K562 (cell line): ENCODE measurements at regions not wholly inside any gene's neighbourhood (a gene's known extent, or its start where the extent isn't known, plus 50 kb on each side); places are given as distances from the start of the nearest gene placed in this dataset.

Experiments
- ATAC-seq: fragments of 200-7000 bp; cut with Tn5 transposase; 3 replicates; pipeline ENCODE4 v1.9.1; 2020; ENCODE audit warnings: moderate library complexity
- BruUV-seq: library from RNA; stranded (reverse); fragments of 400-500 nt; replicated peaks from 2 replicates; lab custom pipeline; 2021; lab: Mats Ljungman, UMichigan
- CTCF ChIA-PET: fragments of 300-600 bp; formaldehyde crosslinking; extraction: SDS; loops from one replicate; lab custom pipeline; 2021; ENCODE audit warnings: low intra/inter-chr PET ratio; lab: Yijun Ruan, JAX
- POLR2A ChIA-PET: fragments of 300-600, 350-650 bp; sonication (Branson Sonifier 250); formaldehyde crosslinking; extraction: SDS; loops from one replicate; lab custom pipeline; 2021; ENCODE audit warnings: antibody characterized with exemption, inconsistent platforms; lab: Yijun Ruan, JAX
- DNase-seq, 4 experiments: peaks; one replicate each; pipeline versions ENCODE4 v3.0.0 to v3.0.0-alpha.2; 2011 to 2018; ENCODE audit warnings: low spot score in 3 of 4, mixed read lengths in 3 of 4; ENCODE audit errors: extremely low read depth in 1 of 4
- FAIRE-seq: peaks from 2 replicates; lab custom pipeline; 2011; peaks lifted over from hg19 to GRCh38; lab: Jason Lieb, UNC
- H2AFZ ChIP-seq: 2 replicates; pipeline ENCODE4 v1.6.0; 2011; ENCODE audit warnings: low read depth, low read length, control low read depth, inconsistent platforms
- H3K27ac ChIP-seq: fragments of 200-600 bp; 3 replicates; pipeline ENCODE4 v1.8.0; 2011; ENCODE audit warnings: low read depth, mild to moderate bottlenecking, control low read depth, inconsistent platforms, low read length, moderate library complexity, mixed read lengths; ENCODE audit errors: extremely low read depth
- H3K27me3 ChIP-seq, 2 experiments: fragments of 300-600 bp in 1 of 2; 2 replicates in 1 of 2; 3 replicates in 1 of 2; pipeline versions ENCODE4 v1.6.0 to v1.8.0; 2011; ENCODE audit warnings: inconsistent platforms in 2 of 2, low read length in 2 of 2, mild to moderate bottlenecking in 1 of 2, mixed read lengths in 1 of 2, moderate library complexity in 1 of 2; ENCODE audit not compliant: control insufficient read depth in 2 of 2, insufficient read depth in 2 of 2
- H3K36me3 ChIP-seq: fragments of 300-600 bp; 3 replicates; pipeline ENCODE4 v1.8.0; 2011; ENCODE audit warnings: mild to moderate bottlenecking, low read length, inconsistent platforms; ENCODE audit not compliant: control insufficient read depth, insufficient read depth
- H3K4me1 ChIP-seq, 2 experiments: fragments of 200-600 bp in 1 of 2; replicated peaks in 1 of 2; 2 replicates in 1 of 2; 3 replicates in 1 of 2; pipeline versions ENCODE4 v1.5.1 to v1.8.0; 2011; ENCODE audit warnings: inconsistent platforms in 2 of 2, low read length in 2 of 2, mild to moderate bottlenecking in 1 of 2, mixed read lengths in 1 of 2, moderate library complexity in 1 of 2; ENCODE audit not compliant: control insufficient read depth in 2 of 2, insufficient read depth in 2 of 2
- H3K4me2 ChIP-seq: 2 replicates; pipeline ENCODE4 v1.6.1; 2011; ENCODE audit warnings: low read length, control low read depth, inconsistent platforms, mixed read lengths; ENCODE audit not compliant: insufficient read depth
- H3K4me3 ChIP-seq: fragments of 200-600 bp; sonication (generic), shearing (Covaris generic); 2 replicates; pipeline ENCODE4 v1.5.1; 2016; ENCODE audit warnings: control low read depth, inconsistent platforms
- H3K79me2 ChIP-seq: fragments of 200-600 bp; 3 replicates; pipeline ENCODE4 v1.8.0; 2011; ENCODE audit warnings: low read length, inconsistent platforms; ENCODE audit not compliant: control insufficient read depth, insufficient read depth
- H3K9ac ChIP-seq, 2 experiments: 2 replicates each; pipeline versions ENCODE4 v1.6.0 to v1.6.1; 2011; ENCODE audit warnings: low read depth in 2 of 2, low read length in 2 of 2, control low read depth in 1 of 2, inconsistent platforms in 1 of 2, mild to moderate bottlenecking in 1 of 2, mixed read lengths in 1 of 2; ENCODE audit not compliant: insufficient read depth in 1 of 2
- H3K9me1 ChIP-seq: one replicate; pipeline ENCODE4 v1.6.0; 2011; ENCODE audit warnings: inconsistent platforms, mild to moderate bottlenecking, low read length, moderate library complexity; ENCODE audit not compliant: control insufficient read depth, insufficient read depth
- H3K9me3 ChIP-seq: replicated peaks from 2 replicates; pipeline ENCODE4 v1.5.1; 2011; ENCODE audit warnings: low read depth, low read length, inconsistent platforms; ENCODE audit not compliant: control insufficient read depth, insufficient read depth
- H4K20me1 ChIP-seq: replicated peaks from 2 replicates; pipeline ENCODE4 v1.6.1; 2011; ENCODE audit warnings: low read length, inconsistent platforms, mixed read lengths; ENCODE audit not compliant: control insufficient read depth, insufficient read depth
- CBX1 ChIP-seq: sonication (generic); IDR thresholded peaks from 2 replicates; pipeline ENCODE4 v1.6.1; 2016; ENCODE audit warnings: antibody characterized with exemption, low read depth, mild to moderate bottlenecking
- CBX3 ChIP-seq, 2 experiments: IDR thresholded peaks; 1 replicate in 1 of 2; 2 replicates in 1 of 2; pipeline ENCODE4 v1.6.1; 2012; ENCODE audit warnings: inconsistent platforms in 2 of 2, low read length in 2 of 2, borderline replicate concordance in 1 of 2, control low read depth in 1 of 2
- CHD2 ChIP-seq: IDR thresholded peaks from 2 replicates; pipeline ENCODE4 v1.6.1; 2011; ENCODE audit warnings: low read depth, low read length
- DNMT1 ChIP-seq: fragments of 450-650 bp; IDR thresholded peaks from 2 replicates; pipeline ENCODE4 v1.6.1; 2016; ENCODE audit warnings: antibody characterized with exemption, mild to moderate bottlenecking
- FOXK1 ChIP-seq: sonication (generic); formaldehyde crosslinking; IDR thresholded peaks from 2 replicates; pipeline ENCODE4 v1.8.0; 2022; ENCODE audit warnings: missing genetic modification reagents, mild to moderate bottlenecking, borderline replicate concordance
- MEF2D ChIP-seq: conservative IDR thresholded peaks from 2 replicates; pipeline ENCODE4 v1.6.1; 2016; ENCODE audit warnings: low read depth, missing genetic modification characterization, missing compliant biosample characterization
- MYBL2 ChIP-seq, 2 experiments: fragments of 450-650 bp in 1 of 2; sonication (generic) in 1 of 2; formaldehyde crosslinking in 1 of 2; IDR thresholded peaks; 2 replicates each; pipeline versions ENCODE4 v1.6.1 to v1.8.1; 2017 to 2022; ENCODE audit warnings: borderline replicate concordance in 1 of 2, inconsistent platforms in 1 of 2, low read depth in 1 of 2, mild to moderate bottlenecking in 1 of 2, missing genetic modification reagents in 1 of 2, moderate library complexity in 1 of 2
- RFX5 ChIP-seq: IDR thresholded peaks from 2 replicates; pipeline ENCODE4 v1.6.1; 2011; ENCODE audit warnings: low read depth, mild to moderate bottlenecking, improper control_type of control experiment, low read length
- RUNX1 ChIP-seq: sonication (generic); IDR thresholded peaks from 2 replicates; pipeline ENCODE4 v1.6.1; 2016; ENCODE audit warnings: antibody characterized with exemption, low read depth
- SREBF1 ChIP-seq: fragments of 150-350 bp; IDR thresholded peaks from 2 replicates; pipeline ENCODE4 v1.6.1; 2014; ENCODE audit warnings: antibody characterized with exemption, low read depth, low read length, borderline replicate concordance
- ZBTB11 ChIP-seq, 3 experiments: fragments of 200-800 bp in 1 of 3; fragments of 250-450 bp in 1 of 3; fragments of 450-650 bp in 1 of 3; sonication (Bioruptor Pico) in 1 of 3; sonication (Bioruptor generic) in 1 of 3; formaldehyde crosslinking in 1 of 3; IDR thresholded peaks; 2 replicates each; pipeline versions ENCODE4 v1.6.1 to v1.8.0; 2016 to 2022; ENCODE audit warnings: mild to moderate bottlenecking in 2 of 3, missing genetic modification characterization in 2 of 3, missing compliant biosample characterization in 1 of 3, moderate library complexity in 1 of 3
- ZBTB2 ChIP-seq: fragments of 450-650 bp; IDR thresholded peaks from 2 replicates; pipeline ENCODE4 v1.6.1; 2016; ENCODE audit warnings: antibody characterized with exemption
- ZKSCAN3 ChIP-seq: fragments of 250-450 bp; sonication (Bioruptor Pico); IDR thresholded peaks from 2 replicates; pipeline ENCODE4 v1.4.0; 2020
- ZNF384 ChIP-seq: IDR thresholded peaks from 2 replicates; pipeline ENCODE4 v1.6.1; 2012; ENCODE audit warnings: low read depth, low read length, improper control_type of control experiment
- ZNF445 ChIP-seq: fragments of 250-450 bp; sonication (Bioruptor Pico); IDR thresholded peaks from 2 replicates; pipeline ENCODE4 v1.4.0; 2020; ENCODE audit warnings: low read depth, mild to moderate bottlenecking, moderate library complexity
- WGBS: fragments of 100-300 bp; shearing (Covaris generic); methylation state at CpG from one replicate; pipeline ENCODE4 v1.1.6; 2016; ENCODE audit warnings: low coverage, mixed read lengths; ENCODE audit not compliant: insufficient coverage; ENCODE audit errors: missing lambda C conversion rate; 5-methylcytosine and 5-hydroxymethylcytosine counted together
- in situ Hi-C: fragments of 300-500 bp; cut with MboI; formaldehyde crosslinking; loops from 4 replicates; pipeline ENCODE4 v1.15.0; 2018; ENCODE audit warnings: inconsistent platforms, mixed read lengths
- intact Hi-C: fragments of 100-400 bp; cut with micrococcal nuclease; formaldehyde crosslinking; loops from 2 replicates; pipeline ENCODE4 v1.14.2; 2022
- TF ChIP-seq, protein P1 (sequence below): IDR thresholded peaks from 2 replicates; pipeline ENCODE4 v1.6.1; 2016; ENCODE audit warnings: missing genetic modification characterization, missing compliant biosample characterization

DNA sequence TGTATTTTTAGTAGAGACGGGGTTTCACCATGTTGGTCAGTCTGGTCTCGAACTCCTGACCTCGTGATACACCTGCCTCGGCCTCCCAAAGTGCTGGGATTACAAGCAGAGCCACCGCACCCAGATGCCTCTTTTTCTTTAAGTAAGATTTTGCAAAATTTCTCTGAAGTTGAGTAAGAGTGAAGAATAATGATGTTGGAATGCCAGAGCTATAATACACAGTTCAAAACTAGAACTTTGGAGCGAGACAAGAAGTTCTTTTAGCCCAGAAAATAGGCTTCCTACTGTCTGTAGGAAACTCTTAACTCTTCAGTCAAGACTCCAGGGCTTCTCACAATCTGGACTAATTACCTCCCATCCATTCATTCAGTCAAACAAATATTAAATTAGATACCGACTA, 51.4 kb downstream of the MARCHF4 start:
- no peaks in the 10 kb centered on the region for H3K9me3 ChIP-seq
- no peaks in the 10 kb centered on the region for H3K4me1 ChIP-seq
- TF ChIP-seq CBX1 (no peak), MYBL2 (IDR thresholded peaks at IDR 0.05; ENCODE audit: low read depth) (no peak), MYBL2 (CRISPR knock-in tag; IDR thresholded peaks at IDR 0.05; ENCODE audit: borderline replicate concordance) (no peak), ZKSCAN3 (no peak), FOXK1 (CRISPR knock-in tag) (no peak), RFX5 (no peak), SREBF1 (no peak), DNMT1 (no peak), ZBTB2 (no peak), ZNF445 (CRISPR knock-in tag) (no peak), CBX3 (IDR thresholded peaks at IDR 0.05; ENCODE audit: borderline replicate concordance in 1 of 2, low read length in 2 of 2) (no peak), CHD2 (no peak), RUNX1 (no peak), ZNF384 (no peak), ZBTB11 (CRISPR knock-in tag; IDR thresholded peaks at IDR 0.05) (no peak), MEF2D (tag) (no peak)
- TF ChIP-seq, protein P1, sequence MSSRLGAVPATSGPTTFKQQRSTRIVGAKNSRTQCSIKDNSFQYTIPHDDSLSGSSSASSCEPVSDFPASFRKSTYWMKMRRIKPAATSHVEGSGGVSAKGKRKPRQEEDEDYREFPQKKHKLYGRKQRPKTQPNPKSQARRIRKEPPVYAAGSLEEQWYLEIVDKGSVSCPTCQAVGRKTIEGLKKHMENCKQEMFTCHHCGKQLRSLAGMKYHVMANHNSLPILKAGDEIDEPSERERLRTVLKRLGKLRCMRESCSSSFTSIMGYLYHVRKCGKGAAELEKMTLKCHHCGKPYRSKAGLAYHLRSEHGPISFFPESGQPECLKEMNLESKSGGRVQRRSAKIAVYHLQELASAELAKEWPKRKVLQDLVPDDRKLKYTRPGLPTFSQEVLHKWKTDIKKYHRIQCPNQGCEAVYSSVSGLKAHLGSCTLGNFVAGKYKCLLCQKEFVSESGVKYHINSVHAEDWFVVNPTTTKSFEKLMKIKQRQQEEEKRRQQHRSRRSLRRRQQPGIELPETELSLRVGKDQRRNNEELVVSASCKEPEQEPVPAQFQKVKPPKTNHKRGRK (tag) = no peak
- TF ChIP-seq, all 486 proteins: peak for 0
- BruUV-seq = no TSS peak
- POLR2A ChIA-PET = no interaction called here
- 0% methylated on average over 5 of the region's 7 CpGs for whole genome bisulfite sequencing
- Histone ChIP-seq H3K79me2 (no peaks in the 10 kb centered on the region), H4K20me1 (no peaks in the 10 kb centered on the region), H3K27me3 (peaks cover 10 to 16% of the 10 kb centered on the region in 2 experiments; a peak in 4 of 5 replicates), H3K9ac (no peak overlapping the region), H3K9me1 (no peaks in the 10 kb centered on the region), H3K4me2 (no peak overlapping the region), H2AFZ (no peak overlapping the region), H3K27ac (no peak overlapping the region), H3K4me3 (no peak overlapping the region), H3K36me3 (no peaks in the 10 kb centered on the region)
- in situ Hi-C loops = no loop called here
- no peak for FAIRE-seq
- CTCF ChIA-PET = no interaction called here
- intact Hi-C loops = no loop called here
- ATAC-seq = no peak
- no peak for DNase-seq
